Esophagus squamous epithelium (tissue), 4 donors: ENCODE measurements at regions not wholly inside any gene's neighbourhood (a gene's known extent, or its start where the extent isn't known, plus 50 kb on each side); places are given as distances from the start of the nearest gene placed in this dataset.

Experiments
- CTCF ChIP-seq, 6 experiments: fragments of 450-650 bp in 4 of 6; fragments of 200-600 bp in 2 of 6; sonication (generic) in 2 of 6; IDR thresholded peaks; one replicate each; pipeline ENCODE4 v1.5.1; 2016 to 2019; ENCODE audit warnings: antibody characterized with exemption in 6 of 6, mild to moderate bottlenecking in 4 of 6, moderate library complexity in 4 of 6
- POLR2A ChIP-seq, 4 donors: fragments of 450-650 bp; IDR thresholded peaks; one replicate each; pipeline ENCODE4 v1.6.1; 2017; ENCODE audit warnings: antibody characterized with exemption in 4 of 4, mild to moderate bottlenecking in 4 of 4, moderate library complexity in 3 of 4

GRCh38 chr2:76642129-76642528, 880.0 kb downstream of the LRRTM4 start:
- TF ChIP-seq CTCF (IDR thresholded peaks at IDR 0.05) (no peak), POLR2A (IDR thresholded peaks at IDR 0.05) (no peak)
